Urothelium cell line (cell line): ENCODE measurements at regions not wholly inside any gene's neighbourhood (a gene's known extent, or its start where the extent isn't known, plus 50 kb on each side); places are given as distances from the start of the nearest gene placed in this dataset.
"Not testable (repeated sequence)": the region's sequence is repeated elsewhere in the genome, so short reads cannot be mapped to it uniquely, and the experiment has no call there.

ENCODE experiments used
- DNase-seq: peaks from one replicate; pipeline ENCODE4 v3.0.0; 2011; ENCODE audit warnings: low spot score, mixed read lengths
- FAIRE-seq: peaks from 2 replicates; lab custom pipeline; 2011; peaks lifted over from hg19 to GRCh38; lab: Jason Lieb, UNC

- DNase-seq (no peak), FAIRE-seq (no peak)
Measured at GRCh38 chr3:26050776-26051175, 260.9 kb downstream of the OXSM start.

DNA sequence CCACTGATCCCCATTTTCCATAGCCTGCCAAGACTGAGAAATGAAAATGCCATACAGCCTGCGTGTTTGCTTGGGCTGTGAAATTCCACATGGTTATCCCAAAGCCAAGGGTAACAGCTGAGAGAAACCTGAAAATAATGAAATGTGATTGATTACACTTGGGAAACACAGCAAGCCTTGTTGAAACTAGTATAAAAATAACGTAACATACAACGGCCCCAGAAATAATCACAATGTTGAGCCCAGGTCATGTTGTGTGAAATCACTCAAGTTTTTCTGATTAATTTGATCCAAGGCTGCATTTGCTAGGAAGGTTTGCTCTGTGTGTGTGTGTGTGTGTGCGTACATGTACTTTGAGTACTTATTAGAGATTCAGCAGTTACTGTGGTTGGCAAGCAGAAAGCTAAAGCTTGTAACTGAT lies 269.0 kb downstream of the OXSM start:
- DNase-seq, result no peak
- no peak for FAIRE-seq

DNA sequence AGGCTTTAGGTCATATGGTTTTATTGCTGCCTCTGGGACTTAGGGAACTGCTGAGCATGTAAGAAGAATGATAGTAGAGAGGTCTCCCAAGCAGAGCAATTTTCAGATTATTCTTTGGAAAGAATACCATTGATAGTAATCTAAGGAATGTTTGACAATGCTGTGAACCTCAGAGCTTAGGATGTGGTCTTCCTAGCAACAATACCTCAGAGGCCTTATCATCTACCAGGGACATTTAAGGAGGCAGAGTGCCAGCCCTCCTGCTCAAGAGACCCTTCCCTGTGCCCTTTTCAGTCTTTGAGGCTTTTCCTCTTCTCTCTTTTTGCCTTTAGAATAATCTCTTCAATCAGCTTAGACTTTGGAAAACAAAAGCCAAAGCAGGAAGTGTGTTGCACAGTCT lies 272.1 kb downstream of the OXSM start:
- no peak for DNase-seq

GRCh38 chr3:26064297-26064696 lies 274.4 kb downstream of the OXSM start:
- no peak for DNase-seq
- FAIRE-seq, result no peak

More for the DNA sequence above, 272.1 kb downstream of the OXSM start:
- no peak for FAIRE-seq

GRCh38 chr3:26068890-26069289 lies 279.0 kb downstream of the OXSM start:
- FAIRE-seq, result no peak
- no peak for DNase-seq

- FAIRE-seq (no peak), DNase-seq (no peak)
Measured at GRCh38 chr3:26070854-26071253, 281.0 kb downstream of the OXSM start.

DNA sequence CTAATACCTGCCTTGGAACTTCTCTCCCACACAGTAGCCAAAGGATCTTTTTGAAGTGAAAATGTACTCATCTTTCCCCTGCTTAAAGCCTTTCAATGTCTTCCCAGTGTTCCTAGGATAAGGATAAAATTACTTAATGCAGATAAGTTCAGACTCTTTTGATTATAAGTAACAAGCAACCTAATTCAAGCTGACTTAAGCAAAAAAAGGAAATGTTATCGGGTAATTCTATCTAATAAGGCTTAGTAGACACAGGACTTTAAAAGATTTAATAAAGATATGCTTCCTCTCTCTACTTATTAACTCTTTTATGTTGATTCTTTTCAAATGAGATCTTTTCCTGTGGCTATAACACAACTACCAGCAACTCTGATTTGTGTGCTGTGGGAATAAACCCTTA lies 284.2 kb downstream of the OXSM start:
- no peak for FAIRE-seq

DNA sequence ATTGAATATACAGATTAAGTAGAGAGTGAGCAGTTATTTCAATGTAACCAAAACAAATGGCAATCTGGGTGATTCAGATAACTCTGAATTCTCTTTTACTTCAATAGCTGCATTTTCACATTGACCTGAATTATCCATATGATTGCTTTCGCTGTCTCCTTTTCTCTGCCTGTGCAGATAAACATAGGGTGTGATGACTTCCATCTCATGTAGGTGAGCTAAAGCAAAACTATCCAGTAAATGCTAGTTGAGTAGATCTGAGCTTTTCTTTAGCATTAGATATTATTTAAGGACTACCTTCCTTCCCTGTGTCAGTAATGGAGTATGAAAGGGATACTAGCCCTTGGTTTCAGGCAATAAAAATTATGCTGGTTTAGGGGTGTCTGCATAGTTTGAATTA lies 288.6 kb downstream of the OXSM start:
- FAIRE-seq (no peak), DNase-seq (no peak)

More for the DNA sequence above, 284.2 kb downstream of the OXSM start:
- no peak for DNase-seq

GRCh38 chr3:26081166-26081565 lies 291.3 kb downstream of the OXSM start:
- DNase-seq, result no peak
- FAIRE-seq, result no peak

DNA sequence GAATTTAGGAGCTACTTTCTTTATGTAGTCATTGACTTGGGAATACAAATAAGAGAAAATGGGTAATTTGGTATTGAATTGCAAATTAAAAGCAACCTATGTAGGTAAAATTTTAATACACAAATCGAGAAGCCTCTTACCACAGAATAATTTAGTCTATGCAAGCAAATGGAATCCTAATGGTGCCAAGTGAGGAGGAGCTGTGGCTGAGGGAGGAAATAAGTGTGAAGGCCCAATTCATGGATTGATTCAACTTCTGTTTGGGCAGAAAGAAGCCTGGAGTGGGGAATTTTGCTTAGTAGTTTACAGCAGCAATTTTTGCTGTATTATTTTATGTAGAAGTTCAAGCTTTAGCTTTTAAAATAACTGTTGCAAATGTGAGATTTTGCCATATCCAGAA lies 291.9 kb downstream of the OXSM start:
- no peak for FAIRE-seq
- DNase-seq, result no peak

DNA sequence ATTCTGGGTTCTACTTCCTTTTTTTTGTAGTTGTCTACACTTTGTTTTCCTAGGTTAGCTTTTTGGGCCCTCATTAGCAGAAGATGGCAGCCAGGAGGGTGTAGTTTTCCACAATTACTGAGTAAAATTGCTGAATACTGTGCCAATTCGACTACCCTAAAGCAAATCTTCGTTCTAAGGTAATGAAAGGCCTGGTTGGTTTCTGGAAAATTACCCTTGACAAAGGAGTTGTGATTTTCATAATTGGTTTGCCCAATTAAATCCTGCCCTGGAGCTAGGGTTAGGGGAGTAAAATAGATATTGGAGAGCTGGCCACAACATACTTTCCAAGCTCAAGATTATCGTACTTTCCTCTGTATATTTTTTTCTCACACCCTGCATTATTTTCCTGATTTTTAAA lies 293.0 kb downstream of the OXSM start:
- DNase-seq (no peak), FAIRE-seq (no peak)

GRCh38 chr3:26084629-26085028 lies 294.7 kb downstream of the OXSM start:
- FAIRE-seq (no peak), DNase-seq (no peak)

GRCh38 chr3:26087751-26088150 lies 297.9 kb downstream of the OXSM start:
- FAIRE-seq, result no peak

DNA sequence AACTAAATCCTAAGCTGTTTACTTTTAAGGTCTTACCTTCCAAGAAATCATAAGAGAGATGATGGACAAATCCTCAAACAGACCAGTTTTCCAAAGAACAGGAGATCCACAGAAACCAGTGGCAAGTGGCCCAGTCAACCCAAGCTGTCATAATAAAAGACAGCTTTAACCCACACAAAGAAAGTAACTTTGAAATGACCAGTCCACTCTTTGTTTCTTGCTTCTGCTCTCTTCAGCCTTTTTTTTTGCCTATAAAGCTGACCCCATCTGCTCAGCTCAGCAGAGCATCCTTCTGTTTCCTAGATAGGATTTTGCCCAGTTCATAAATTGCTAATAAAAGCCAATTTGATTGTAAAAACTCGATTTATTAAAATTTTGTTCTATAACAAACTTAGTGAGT lies 299.4 kb downstream of the OXSM start:
- no peak for FAIRE-seq
- no peak for DNase-seq

More at GRCh38 chr3:26087751-26088150, 297.9 kb downstream of the OXSM start:
- DNase-seq, result no peak

GRCh38 chr3:26090589-26090988 lies 300.7 kb downstream of the OXSM start:
- no peak for FAIRE-seq

DNA sequence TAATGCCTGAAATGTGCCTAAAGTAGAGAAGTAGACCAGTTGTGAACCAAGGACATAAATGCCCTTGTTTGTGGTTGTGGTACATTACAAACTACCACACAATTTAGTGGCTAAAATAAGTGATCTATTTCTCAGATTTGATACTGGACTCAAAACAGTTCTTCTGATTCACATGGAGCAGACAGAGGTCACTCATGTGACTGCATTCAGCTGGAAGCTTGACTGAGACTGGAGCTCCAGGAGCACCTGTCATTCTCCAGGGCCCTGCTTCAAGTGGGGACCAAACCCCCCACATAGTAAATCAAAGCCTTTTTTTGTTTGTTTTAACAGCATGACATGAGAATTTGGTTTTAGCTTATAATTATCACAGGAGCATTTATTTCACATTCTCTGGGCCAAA lies 301.2 kb downstream of the OXSM start:
- no peak for DNase-seq
- no peak for FAIRE-seq

More at GRCh38 chr3:26090589-26090988, 300.7 kb downstream of the OXSM start:
- no peak for DNase-seq

DNA sequence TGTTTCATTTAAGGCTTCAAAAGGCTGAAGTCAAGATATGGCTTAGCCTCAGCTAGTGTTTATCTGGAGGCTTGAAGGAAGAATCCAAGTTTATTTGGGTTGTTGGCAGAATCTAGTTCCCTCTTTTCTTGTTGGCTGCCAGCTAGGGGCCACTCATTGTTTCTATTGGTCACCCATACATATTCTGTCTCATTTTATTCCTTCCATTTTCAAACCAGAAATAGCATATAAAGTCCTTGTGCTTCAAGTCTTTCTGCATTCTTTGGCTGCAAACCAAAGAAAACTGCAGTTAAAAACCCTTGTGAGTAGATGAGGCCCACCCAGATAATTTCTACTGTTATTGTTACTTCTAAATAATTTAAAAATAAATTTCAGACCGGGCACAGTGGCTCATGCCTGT lies 301.7 kb downstream of the OXSM start:
- DNase-seq, result no peak
- no peak for FAIRE-seq

DNA sequence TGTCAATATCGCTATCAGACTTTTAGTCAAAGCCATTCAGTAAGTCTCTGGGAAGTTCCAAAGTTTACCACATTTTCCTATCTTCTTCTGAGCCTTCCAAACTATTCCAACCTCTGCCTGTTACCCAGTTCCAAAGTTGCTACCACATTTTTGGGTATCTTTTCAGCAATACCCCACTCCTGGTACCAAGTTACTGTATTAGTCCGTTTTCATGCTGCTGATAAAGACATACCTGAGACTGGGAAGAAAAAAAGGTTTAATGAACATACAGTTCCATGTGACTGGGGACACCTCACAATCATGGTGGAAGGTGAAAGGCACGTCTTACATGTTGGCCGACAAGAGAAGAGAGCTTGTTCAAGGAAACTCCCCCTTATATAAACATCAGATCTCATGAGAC lies 307.2 kb downstream of the OXSM start:
- FAIRE-seq, DNase-seq: not testable (repeated sequence)

DNA sequence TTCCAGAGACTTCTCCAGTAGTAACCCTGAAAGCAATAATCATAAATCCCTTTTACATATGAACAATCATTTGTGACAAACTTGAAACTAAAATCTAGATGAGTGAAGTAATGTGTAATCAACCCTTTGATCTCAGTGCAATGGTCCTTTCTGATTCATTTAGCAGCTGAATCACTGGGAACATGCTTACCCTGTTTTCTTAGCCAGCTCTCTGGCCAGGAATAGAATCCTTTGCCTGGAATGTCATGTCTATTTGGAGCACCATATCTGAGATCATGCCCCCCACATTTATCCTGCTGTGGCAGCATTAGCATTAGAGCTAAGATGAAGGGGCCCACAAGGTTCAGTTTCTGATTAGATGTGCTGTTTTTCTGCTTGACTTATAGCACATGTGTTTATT lies 309.8 kb downstream of the OXSM start:
- FAIRE-seq (no peak), DNase-seq (peak; percentile 10)

GRCh38 chr3:26100176-26100575 lies 310.3 kb downstream of the OXSM start:
- FAIRE-seq, result no peak
- no peak for DNase-seq

- FAIRE-seq (no peak), DNase-seq (no peak)
Measured at GRCh38 chr3:26102376-26102775, 312.5 kb downstream of the OXSM start.

DNA sequence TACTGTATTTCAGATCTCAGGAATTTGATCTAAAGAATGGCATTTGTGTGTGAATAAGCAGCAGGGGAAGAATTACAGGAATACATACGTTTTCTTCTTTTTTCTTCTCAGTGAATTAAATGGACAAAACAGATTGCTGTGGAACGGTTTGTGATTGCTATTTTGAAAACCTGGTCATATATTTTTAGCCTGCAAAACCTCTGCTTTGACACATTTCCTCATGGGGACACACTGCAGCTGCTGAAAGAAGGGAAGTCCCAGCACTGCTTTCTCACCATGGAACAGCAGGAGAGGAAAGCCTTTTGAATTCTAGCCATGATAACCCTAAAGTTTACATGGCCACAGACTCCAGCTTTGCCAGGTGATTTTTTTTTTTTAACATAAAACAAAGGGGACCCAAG lies 315.0 kb downstream of the OXSM start:
- no peak for DNase-seq
- no peak for FAIRE-seq

DNA sequence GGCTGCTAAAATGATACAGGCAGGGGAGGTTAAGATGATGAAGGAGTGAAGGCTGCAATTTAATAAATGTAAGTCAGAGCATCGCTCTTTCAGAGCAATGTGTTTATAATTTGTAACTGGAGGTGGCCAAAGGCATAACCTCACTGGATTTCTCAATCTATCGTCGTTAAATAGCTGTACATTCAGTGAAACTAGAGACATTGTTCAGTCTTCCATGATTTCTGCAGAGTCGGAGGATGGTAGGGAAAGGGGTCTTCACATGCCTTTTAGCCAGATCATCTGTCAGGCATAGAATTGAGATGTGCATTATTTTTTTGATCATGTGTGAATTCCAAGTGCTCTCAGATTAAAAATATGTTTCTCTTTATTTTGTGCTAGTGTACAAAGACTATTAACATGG lies 315.4 kb downstream of the OXSM start:
- FAIRE-seq, result no peak
- DNase-seq, result no peak

- DNase-seq (no peak), FAIRE-seq (no peak)
Measured at GRCh38 chr3:26106228-26106627, 316.3 kb downstream of the OXSM start.
